Adrenal gland (tissue), 5 donors: ENCODE measurements at regions not wholly inside any gene's neighbourhood (a gene's known extent, or its start where the extent isn't known, plus 50 kb on each side); places are given as distances from the start of the nearest gene placed in this dataset.

Source experiments
- CTCF ChIP-seq, 6 experiments: fragments of 450-650 bp in 4 of 6; fragments of 200-600 bp in 2 of 6; sonication (generic) in 1 of 6; IDR thresholded peaks; 1 replicate in 5 of 6; 2 replicates in 1 of 6; pipeline versions ENCODE4 v1.5.1 to v1.8.0; 2016 to 2021; ENCODE audit warnings: antibody characterized with exemption in 6 of 6, mild to moderate bottlenecking in 2 of 6, moderate library complexity in 1 of 6
- POLR2A ChIP-seq, 2 donors: fragments of 450-650 bp; IDR thresholded peaks; one replicate each; pipeline ENCODE4 v1.6.1; 2017; ENCODE audit warnings: antibody characterized with exemption in 2 of 2, mild to moderate bottlenecking in 2 of 2, moderate library complexity in 1 of 2
- donor health status: DM: no; HTN: no; CAD: no.

- no peak for TF ChIP-seq CTCF (IDR thresholded peaks at IDR 0.05)
- no peak for TF ChIP-seq POLR2A (IDR thresholded peaks at IDR 0.05)
These were observed 1905.4 kb downstream of the C4orf33 start for GRCh38 chr4:131001371-131001770.
